HG03521 (cell line): ENCODE measurements at regions not wholly inside any gene's neighbourhood (a gene's known extent, or its start where the extent isn't known, plus 50 kb on each side); places are given as distances from the start of the nearest gene placed in this dataset.

Experiments
- ATAC-seq: cut with Tn5 transposase; IDR thresholded peaks from one replicate; pipeline ENCODE4 v1.9.1; 2021; ENCODE audit warnings: mild to moderate bottlenecking, moderate library complexity; ENCODE audit not compliant: unreplicated experiment

DNA sequence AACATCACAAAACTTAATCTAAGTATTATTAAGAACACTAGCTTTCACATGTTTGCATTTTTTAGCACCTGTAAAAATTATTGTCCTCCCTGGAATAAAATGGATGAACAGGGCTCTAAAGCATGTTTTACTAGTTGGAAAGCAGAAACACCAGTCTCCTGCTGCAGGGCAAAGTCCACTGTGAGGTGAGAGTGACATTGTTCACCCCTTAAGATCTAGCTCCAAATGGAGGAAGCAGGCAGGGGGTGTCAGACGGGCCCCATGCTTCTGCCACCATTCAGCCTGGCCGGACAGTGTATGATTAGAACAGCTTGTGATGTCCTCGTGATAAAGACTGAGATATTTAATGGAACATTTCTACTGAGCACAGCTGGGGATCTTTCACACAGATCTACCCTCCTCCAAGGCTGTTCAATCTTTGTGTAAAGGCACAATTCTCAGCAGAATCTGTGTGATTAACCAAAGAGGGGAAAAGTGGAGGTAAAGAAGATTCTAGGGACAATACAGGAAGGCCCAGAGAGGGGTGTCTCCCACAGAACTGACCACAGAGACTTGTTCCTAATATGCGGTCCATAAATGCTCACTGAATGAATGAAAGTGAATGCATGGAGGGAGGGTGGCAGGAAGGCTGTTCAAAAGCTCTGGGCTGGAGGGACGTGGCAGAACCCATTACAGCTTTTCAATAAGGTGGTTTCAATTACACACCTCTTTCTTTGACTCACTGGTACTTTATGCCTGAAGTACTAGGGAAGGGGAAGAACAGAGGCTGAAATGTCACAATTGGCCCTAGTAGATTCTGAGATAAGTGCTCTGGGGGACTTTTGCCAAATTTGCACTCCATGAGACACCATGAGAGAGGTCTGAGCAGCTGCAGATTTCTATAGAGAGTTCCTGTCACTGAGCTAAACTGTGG lies 239.1 kb upstream of the ARHGAP20 start:
- ATAC-seq, result no peak

DNA sequence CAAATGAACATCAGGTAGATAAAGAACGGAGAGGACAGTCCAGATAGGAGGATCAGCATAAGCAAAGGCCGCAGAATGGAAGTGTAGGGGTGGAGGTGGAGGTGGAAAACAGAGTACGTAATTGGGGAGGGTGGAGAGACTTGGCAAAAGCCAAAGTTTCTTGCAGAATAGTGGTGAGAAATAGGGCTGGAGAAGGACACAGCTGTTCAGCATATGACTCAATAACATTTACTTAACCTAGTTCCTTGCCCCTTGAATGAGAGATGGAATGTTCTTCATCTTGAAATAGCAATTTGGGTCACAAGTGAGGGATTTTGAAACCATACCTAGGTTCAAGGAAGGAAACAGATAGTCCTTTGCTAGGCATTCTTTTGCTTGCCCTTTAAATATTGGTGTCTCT lies 235.9 kb upstream of the ARHGAP20 start:
- no peak for ATAC-seq

DNA sequence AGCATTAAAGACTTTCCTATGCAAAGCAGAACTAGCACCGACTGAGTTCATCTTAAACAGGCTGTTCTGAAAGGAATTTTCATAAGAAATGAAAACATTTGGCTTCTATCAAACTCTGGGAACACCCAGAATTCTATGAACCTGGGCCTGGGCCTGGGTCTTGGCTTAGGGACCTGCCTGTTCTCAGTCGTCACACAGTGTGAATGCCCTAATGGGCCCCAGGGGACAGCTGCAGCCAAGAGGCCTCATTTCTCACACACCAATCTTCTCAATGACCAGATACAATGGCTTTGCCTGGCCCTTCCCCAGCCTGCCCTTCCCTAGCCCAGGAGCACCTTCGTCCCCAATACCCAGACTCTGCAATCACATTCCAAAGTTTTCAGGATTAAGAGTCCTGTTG lies 234.9 kb upstream of the ARHGAP20 start:
- ATAC-seq, result no peak

DNA sequence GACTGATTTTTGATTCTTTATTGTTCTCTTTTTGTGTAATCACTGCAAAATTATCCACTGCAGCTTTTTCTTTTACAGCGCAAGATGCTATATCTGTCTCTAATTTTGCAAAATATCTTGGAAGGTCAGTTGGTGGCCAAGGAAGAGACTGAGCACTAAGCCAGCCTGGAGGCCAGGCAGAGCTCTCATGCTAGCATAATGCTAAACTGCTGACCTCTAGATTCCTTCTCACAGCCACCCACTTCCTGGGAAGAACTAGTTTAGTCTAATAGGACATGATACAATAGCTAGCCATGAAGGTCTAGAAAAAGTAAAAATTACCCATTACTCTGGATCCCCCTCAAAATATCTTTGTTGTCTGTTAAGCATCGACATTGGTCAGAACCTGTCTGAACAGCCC lies 227.2 kb upstream of the ARHGAP20 start:
- ATAC-seq, result no peak

DNA sequence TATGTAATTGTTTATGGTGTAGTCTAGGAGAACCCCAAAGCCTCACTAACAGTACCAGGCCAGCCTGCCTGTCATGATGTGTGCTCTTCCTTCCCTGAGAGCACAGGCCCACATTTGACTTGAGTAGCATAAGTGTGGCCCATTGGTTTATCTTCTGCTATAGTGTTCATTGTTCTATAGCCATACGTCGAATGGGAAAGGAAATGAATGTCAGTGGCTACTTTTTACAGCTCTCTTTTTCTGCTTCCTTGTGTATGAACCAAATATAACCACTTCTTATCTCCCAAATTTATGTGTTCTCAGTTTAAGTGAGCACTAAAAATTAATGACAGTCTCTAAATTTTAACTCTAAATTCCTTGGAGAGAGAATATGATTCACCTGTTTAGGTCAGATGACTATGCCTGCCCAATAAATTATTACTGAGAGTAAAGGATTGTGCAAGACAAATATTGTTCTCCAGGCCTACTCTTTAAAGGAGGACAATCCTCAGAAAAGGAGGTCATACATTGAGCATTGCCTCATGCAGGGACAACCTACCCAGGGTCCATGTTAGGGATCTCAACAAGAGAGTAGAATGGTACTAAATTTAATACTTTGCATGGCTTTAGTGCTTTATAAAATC lies 222.9 kb upstream of the ARHGAP20 start:
- no peak for ATAC-seq

DNA sequence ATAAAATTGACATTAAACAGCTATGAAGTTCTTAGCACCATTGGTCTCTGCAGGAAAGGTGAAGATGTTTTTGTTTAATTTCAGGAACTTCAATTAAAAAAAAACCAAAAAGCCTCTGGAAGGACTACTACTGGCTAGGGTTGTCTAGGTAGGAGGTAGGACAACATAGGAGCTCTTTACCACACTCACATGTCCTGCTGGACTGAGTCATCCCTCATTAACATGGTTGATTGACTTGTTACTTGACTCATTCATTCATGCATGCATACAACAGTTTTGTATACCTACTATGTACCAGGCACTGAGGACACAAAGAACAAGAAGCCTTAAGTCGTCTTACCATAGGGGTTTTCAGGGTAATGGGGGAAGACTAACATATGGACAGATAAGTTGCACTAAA lies 216.9 kb upstream of the ARHGAP20 start:
- no peak for ATAC-seq

DNA sequence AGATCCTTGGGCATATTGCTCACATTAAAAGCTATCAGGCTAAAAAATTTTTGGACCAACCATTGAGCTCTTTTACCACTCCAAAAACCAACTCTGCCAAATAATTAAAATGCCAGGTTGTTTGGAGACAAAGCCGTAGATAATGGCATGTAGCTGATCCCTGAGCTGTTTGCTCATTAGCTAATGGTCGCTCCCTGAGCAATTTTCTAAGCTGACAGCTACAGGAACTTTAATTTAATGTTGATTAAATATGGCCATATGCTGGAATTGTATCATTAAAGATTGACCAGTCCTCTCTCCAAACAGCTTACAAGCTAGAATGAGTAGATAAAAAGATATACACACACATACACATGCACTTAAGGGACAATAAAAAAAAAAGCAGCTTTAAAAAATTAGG lies 216.2 kb upstream of the ARHGAP20 start:
- no peak for ATAC-seq

DNA sequence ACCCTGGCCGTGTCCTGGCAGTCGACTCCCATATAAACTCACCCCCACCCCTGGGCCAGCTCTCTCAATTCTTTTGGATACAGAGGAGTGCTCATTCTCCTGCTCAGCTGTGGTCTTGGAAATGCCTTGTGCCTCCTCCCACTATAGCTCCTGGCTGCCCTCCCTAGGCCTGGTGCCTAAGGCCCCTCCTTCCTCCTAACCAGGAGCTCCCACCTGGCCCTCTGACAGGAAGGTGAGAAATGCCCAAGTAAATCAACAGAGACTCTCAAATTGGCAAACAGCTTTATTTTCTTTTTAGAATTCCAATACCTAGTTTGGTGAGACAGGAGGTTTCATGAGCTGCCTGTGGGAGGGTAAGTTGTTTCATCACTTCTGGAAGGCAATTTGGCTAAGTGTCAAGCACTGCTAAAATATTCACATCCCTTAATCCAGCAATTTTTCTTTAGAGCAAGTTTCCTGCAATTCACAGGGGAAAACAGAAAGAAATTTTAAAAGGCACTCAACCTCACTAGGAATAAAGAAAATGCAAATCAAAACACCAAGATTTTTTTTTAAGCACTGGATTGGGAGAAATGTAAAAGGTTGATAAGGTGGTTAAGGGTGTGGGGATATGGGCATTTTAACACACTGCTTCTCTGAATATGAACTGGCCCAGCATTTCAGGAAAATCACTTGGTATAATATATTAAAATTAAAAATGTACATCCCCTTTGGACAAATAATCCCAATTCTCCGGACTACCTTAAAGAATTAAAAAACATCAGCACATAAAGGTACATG lies 209.7 kb upstream of the ARHGAP20 start:
- no peak for ATAC-seq

DNA sequence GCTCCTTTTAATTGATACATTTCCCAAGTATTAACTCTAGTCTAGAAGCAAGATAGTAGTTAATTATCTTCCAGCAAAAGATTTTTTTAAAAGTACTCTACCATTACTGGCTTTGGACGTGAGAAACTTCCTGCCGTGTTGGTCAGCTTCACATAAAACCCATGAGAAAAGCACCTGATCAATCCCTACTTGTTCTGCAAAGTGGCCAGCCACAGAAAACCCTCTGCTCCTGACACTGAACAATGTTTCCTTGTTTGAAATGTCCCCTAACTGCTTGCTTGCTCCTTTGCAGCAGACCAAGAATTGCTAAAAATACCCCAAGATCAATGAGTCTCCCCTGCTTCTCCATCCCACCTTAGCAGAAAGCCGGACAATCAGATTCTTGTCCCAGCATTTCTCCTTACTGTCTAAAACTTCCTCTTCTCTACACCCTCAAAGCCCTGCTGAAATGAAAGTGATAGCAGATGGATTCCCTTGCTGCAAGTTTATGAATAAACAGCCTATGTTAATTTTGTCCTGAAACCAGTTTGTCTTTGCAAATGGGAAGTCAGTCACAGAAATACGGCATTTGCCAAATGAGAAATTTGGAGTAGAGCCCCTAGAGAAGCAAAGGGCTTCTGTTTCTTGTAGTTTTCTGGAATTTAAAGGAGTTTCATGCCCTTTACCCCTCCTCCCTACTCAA lies 207.1 kb upstream of the ARHGAP20 start:
- no peak for ATAC-seq

DNA sequence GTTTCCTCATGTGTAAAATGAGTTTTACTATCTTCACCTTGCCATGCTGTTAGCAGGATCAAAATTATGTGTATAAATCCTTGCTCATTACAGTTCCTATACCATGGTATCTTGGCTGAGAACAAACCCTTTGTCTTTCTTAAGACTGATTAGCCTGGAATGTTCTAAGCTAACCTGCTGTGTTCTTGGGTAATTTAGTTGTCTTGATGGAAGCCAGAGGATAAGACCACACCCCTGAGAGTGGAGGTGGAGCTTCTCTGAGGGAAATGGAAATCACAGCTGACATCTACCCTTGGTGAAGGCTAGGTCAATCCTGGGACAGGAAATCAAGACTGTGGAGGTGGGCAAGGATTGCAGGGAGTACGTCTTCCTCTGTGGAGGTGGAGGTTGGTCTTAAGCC lies 206.1 kb upstream of the ARHGAP20 start:
- no peak for ATAC-seq

DNA sequence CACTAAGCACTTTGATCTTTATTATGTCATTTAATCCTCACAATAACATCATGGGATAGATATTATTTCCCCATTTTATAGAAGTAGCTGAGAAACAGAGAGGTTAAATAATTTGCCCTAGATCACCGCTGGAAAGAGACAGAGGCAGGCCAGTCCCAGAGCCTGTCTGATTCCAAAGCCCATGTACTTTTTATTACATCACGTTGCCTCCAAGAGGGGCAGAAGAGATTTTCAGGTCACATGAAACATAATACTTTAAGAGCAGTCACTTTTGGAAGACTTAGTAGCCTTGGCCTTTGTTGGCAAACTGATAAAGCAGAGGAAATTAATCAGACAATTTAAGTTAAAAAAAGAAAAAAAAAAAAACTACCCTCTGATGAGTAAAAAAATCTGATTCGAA lies 200.2 kb upstream of the ARHGAP20 start:
- no peak for ATAC-seq

DNA sequence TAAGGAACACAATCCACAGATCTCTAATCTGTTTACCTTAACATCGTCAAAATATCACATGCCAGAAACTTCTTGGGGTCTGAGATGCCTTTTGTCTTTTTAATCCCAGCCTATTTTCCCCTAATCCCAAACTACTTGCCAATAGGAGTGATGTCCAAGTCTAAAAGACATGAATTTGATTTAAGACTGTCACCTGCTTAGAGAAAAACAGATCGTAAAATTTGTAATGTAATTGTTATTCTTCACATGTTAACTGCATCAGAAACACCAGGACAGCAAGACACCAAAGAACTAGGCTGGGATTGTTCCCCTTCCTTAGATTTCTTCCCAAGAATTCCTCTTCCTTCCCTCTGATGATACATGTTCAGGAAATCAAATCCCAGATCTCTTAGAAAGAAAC lies 198.1 kb upstream of the ARHGAP20 start:
- no peak for ATAC-seq

DNA sequence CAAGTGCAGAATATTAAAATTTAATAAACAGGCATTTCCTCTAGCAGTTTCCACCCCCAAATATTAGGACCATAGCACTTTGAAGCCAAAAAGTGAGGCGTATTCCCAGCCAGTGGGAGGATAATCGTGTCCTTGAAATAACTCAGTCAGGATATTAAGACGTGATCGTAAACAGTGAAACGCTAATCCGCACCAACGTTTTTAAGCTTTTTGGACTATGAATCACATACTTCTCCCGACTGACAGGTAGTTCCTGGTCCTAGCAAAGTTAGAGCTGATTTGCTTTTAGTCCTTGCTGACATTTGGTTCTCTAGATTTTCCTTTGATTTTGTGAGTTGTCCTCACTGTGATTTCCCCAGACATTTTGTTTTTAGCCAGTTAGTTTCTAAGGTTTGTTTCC lies 197.1 kb upstream of the ARHGAP20 start:
- no peak for ATAC-seq

DNA sequence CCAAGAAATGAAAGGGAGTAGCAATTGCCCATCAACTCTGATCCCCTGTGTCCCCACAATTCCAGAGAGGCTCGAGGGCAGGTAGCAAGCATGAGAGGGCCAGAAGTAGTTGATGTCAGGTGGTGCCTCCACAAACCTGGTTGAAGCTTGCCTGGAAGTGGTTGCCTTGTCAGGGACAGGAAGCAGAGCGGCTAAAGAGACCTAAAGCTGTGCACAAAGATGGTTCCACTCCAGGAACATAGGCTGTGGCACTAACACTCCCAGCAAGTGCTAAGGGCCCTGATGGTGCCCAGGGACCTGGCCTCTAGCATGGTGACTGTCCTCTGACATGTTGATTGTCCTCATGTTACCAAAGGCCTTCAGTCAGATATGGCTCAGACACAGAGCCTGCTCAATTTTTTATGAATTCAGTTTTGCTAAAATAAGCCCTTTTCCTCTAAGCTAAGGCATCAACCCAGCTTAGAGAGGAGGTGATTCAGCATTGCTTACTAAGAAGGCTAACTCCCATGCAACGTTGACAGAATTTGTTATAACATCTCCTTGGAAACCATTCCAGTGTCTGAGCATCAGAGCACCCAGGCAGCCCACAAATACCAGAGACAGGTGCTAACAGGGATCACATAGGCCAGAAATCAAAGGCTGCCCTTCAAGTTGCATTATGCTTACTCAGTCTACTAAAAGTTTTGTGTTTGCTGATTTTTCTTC lies 196.3 kb upstream of the ARHGAP20 start:
- no peak for ATAC-seq

DNA sequence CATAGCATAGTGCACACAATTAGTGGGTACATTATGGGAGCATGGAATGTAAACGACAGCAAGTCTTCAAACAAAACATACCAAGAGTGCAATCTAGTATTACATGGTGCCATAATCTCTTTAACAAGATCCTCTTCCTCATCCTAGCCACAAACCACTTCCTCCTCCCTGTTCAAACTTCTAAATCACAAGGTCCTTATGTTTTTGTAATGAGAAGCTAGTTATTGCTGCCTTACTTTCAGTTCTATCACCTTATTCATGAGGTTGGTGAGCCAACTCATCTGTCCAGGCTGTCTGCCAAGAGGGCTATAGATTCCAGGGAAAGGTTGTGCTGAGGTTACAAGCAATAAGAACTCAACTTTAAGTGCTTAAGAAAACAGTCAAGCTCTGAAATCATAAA lies 195.4 kb upstream of the ARHGAP20 start:
- ATAC-seq, result no peak

DNA sequence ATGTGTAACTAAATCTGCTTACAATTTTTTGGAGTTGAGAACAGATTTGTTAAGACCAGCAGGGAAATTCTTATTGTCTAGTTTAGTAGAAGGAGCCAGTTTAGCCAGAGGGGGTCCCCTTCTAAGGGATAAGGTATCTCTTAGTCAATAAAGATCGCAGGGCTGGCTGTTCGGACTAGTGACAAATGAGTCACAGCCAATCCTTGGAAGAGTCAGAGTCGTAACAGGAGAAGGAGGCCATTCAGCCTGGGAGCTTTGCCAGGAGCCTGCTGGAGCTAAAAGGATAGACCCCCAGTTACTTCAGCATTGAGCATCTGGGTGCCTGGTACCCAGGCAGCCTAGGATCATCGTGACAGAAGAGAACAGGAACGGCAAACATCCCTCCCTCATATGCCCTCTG lies 191.6 kb upstream of the ARHGAP20 start:
- no peak for ATAC-seq

DNA sequence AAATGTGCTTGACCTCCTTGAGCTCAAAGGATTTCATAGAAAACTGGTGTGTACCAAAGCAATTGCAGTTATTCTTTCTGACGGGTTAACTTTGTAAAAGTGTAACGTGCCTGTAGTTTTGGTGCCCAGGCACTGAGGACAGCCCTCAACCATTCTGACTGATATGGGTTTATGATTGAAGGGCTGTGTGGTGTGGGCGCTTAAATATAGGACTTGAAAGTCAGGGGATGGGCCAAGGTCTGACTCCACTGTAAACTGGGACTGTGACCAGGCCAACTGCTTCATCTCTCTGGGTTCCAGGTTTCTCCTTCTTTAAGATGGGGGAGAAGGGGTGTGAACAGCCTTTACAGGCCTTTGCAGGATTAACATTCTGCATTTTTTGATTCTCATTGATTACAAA lies 191.1 kb upstream of the ARHGAP20 start:
- ATAC-seq, result no peak

DNA sequence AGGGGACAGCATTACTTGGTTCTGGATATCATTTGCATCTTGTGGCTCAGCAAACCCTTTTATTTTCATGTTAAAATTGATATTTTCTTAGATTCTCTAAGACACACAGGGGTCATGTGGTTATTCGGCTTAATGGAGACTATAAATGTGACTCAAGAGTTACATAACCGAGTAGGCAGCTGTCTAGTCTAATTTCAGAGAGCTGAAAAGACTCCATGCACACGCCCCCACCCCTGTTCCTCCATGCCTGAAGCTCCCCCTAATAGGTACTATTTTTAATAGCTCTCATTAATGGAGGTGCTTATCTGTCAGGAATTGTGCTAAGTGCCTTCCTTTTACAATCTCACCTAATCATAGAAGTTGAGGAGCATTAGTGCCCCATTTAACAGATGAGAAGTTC lies 189.2 kb upstream of the ARHGAP20 start:
- no peak for ATAC-seq

DNA sequence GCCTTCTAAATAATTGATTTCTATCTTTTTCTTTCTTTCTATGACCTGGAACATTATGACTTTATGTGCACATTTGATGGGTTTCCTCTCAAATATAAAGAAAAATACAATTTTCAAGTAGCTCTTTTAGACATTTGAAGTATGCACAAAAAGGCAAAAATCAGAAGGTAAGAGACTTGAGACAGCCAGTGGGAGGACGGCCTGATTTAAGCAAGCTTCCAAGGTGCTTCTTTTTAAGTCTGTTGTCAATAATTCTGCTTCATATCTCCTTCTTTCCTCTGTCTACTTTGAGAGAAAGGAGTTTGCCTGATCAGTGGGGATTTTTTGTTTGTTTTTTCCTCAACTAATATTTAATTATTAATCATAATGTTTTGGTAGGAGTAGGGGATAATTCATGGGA lies 188.2 kb upstream of the ARHGAP20 start:
- no peak for ATAC-seq

DNA sequence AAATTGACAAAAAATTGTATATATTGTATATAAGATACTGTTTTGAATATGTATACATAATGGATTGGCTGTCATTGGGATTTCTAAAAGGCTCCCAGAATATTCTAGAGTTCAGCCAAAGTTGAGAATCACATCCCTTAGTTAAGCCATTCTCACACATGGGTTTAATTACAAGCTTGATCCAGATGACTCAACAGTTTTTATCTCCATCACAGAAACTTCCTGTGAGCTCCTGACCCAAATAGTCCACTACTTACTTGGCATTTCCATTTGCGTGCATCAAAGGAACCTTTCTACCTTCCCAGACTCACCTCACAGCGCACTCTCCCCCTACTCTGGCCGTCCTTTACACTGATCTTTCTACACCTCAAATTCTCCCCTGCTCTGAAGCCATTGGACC lies 184.8 kb upstream of the ARHGAP20 start:
- no peak for ATAC-seq

DNA sequence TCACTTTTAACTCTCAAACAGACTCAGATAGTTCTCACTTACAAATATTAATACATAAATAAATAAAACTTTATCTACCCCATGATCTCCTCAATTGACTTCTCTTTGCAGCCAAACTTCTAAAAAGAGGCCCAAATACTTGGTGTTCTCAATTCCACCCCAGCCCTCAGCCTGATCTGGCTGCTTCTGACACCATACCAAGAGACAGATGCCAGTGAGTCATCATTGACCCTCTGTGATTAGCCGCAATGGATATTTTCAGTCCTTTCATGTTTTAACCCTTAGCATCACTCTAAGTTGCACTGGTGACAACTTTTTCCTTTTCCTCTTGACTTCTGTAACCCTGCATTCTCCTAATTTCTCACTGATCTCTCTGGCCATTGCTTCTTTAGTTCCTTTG lies 184.1 kb upstream of the ARHGAP20 start:
- no peak for ATAC-seq
